Lower leg skin (tissue), 3 donors: ENCODE measurements at regions not wholly inside any gene's neighbourhood (a gene's known extent, or its start where the extent isn't known, plus 50 kb on each side); places are given as distances from the start of the nearest gene placed in this dataset.

ENCODE experiments used
- CTCF ChIP-seq, 3 donors: fragments of 450-650 bp; IDR thresholded peaks; one replicate each; pipeline ENCODE4 v1.5.1; 2016; ENCODE audit warnings: antibody characterized with exemption in 3 of 3, mild to moderate bottlenecking in 3 of 3, moderate library complexity in 2 of 3
- POLR2A ChIP-seq, 2 donors: fragments of 450-650 bp; IDR thresholded peaks; one replicate each; pipeline ENCODE4 v1.6.1; 2016 to 2017; ENCODE audit warnings: antibody characterized with exemption in 2 of 2, mild to moderate bottlenecking in 1 of 2, moderate library complexity in 1 of 2

GRCh38 chr14:61122862-61123261 is 141.8 kb downstream of the SLC38A6 start:
- TF ChIP-seq CTCF (IDR thresholded peaks at IDR 0.05), result no peak
- TF ChIP-seq POLR2A (IDR thresholded peaks at IDR 0.05), result no peak
